Spleen (tissue), 7 donors: ENCODE measurements at regions not wholly inside any gene's neighbourhood (a gene's known extent, or its start where the extent isn't known, plus 50 kb on each side); places are given as distances from the start of the nearest gene placed in this dataset.

Experiments
- CTCF ChIP-seq, 11 experiments: fragments of 200-600 bp in 7 of 11; fragments of 450-650 bp in 4 of 11; sonication (generic) in 4 of 11; IDR thresholded peaks in 8 of 11; conservative IDR thresholded peaks in 3 of 11; 1 replicate in 7 of 11; 2 replicates in 4 of 11; pipeline versions ENCODE4 v1.4.0 to v1.8.0; 2016 to 2021; ENCODE audit warnings: antibody characterized with exemption in 11 of 11, inconsistent platforms in 4 of 11, mild to moderate bottlenecking in 1 of 11
- POLR2A ChIP-seq, 3 donors: fragments of 450-650 bp; IDR thresholded peaks; one replicate each; pipeline ENCODE4 v1.5.1; 2017; ENCODE audit warnings: antibody characterized with exemption in 3 of 3, mild to moderate bottlenecking in 1 of 3
- donor health status: DM: no; HTN: no; CAD: no; lungs with moderate emphysema.
- donor health status: DM: no; HTN: no; CAD: no.
- donor health status: DM: no; HTN: no; CAD: no.

GRCh38 chr14:34203251-34203722, 252.4 kb upstream of the EGLN3 start:
- TF ChIP-seq POLR2A (IDR thresholded peaks at IDR 0.05) (no peak), CTCF (IDR thresholded peaks at IDR 0.05 in 8 of 11, conservative IDR thresholded peaks at IDR 0.05 in 3 of 11) (no peak)
